PFSK-1 (cell line): ENCODE measurements at regions not wholly inside any gene's neighbourhood (a gene's known extent, or its start where the extent isn't known, plus 50 kb on each side); places are given as distances from the start of the nearest gene placed in this dataset.

Experiments used
- FOXP2 ChIP-seq: optimal IDR thresholded peaks from 2 replicates; pipeline ENCODE3; 2011; ENCODE audit warnings: borderline replicate concordance, control low read depth, inconsistent platforms; ENCODE audit not compliant: insufficient read depth; ENCODE audit errors: extremely low read length, extremely low read depth
- POLR2AphosphoS5 ChIP-seq: IDR thresholded peaks from 2 replicates; pipeline ENCODE4 v1.6.1; 2012; ENCODE audit warnings: low read depth, mild to moderate bottlenecking, control low read depth, low read length, moderate library complexity
- SIN3A ChIP-seq: IDR thresholded peaks from 2 replicates; pipeline ENCODE4 v1.6.1; 2012; ENCODE audit warnings: mild to moderate bottlenecking, low read length, moderate library complexity, borderline replicate concordance; ENCODE audit not compliant: insufficient read depth
- TAF1 ChIP-seq: IDR thresholded peaks from 2 replicates; pipeline ENCODE4 v1.6.1; 2012; ENCODE audit warnings: low read length, control low read depth, borderline replicate concordance; ENCODE audit not compliant: insufficient read depth

- TF ChIP-seq POLR2AphosphoS5 (no peak), TAF1 (no peak), FOXP2 (no peak), SIN3A (no peak)
These were observed 474.9 kb downstream of the EIPR1 start for GRCh38 chr2:2902547-2903281.
